SW 1271 (cell line): ENCODE measurements at regions not wholly inside any gene's neighbourhood (a gene's known extent, or its start where the extent isn't known, plus 50 kb on each side); places are given as distances from the start of the nearest gene placed in this dataset.
A peak's percentile ranks its signal among the peaks of the same experiment; 100 is the strongest.

Source experiments
- DNase-seq, 2 experiments: peaks; one replicate each; lab custom pipeline; 2025; lab: John Stamatoyannopoulos, UW

DNA sequence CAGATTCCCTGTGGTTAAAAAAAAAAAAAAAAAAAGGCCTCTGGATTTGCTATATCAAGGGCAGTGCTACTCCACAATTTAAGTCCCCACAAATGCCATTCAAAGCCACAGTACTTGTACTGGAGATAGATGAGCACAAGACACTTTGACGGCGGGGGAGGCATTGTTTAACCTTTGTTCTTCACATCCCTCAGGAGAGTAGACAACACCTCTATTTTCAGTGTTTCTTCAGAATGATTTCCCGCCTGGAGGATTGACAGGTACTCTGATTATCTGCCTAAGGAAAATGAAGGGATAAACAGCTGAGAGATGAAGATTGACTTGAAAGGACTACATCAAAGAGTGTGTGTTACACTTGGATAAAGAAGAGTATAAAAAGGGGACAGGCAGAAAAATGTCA is 58.7 kb downstream of the OTOL1 start:
- DNase-seq: no peak

DNA sequence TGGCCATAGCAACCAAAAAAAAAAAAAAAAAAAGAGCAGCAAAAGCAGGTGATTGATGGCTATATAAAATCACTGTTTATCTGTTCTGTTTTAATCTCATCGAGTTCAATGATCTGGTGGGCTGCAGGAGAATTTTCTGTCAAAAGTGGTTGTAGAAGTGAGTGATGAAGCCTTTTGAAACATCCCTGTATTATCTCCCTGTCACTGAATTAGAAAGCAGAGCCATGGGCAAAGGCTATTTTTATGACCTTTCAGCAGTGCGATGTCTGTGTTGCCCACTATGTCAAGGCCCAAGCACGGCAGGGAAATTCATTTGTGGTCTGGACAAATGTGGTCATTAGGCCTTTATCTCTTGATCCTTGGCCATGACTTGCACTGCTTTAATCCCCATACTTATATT is 59.9 kb downstream of the OTOL1 start:
- DNase-seq: no peak

DNA sequence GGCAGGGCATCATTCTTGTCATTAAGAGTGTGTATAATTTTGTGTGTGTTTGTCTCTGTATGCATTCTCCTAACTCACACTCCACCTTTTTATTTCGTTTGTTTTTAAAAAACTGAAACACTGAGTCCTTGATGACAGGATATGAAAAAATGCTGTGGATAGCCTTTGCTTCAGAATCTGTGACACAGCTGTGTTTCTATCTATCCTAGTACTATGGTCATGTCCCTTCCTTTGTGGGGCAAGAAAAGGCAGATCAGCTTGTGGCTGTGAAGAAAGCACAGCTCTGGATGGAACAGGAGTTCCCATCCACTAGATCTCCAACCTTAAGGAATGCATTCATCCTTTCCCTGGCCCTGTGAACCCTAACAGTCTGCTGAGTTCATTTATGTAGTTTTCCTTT is 60.3 kb downstream of the OTOL1 start:
- no peak for DNase-seq

DNA sequence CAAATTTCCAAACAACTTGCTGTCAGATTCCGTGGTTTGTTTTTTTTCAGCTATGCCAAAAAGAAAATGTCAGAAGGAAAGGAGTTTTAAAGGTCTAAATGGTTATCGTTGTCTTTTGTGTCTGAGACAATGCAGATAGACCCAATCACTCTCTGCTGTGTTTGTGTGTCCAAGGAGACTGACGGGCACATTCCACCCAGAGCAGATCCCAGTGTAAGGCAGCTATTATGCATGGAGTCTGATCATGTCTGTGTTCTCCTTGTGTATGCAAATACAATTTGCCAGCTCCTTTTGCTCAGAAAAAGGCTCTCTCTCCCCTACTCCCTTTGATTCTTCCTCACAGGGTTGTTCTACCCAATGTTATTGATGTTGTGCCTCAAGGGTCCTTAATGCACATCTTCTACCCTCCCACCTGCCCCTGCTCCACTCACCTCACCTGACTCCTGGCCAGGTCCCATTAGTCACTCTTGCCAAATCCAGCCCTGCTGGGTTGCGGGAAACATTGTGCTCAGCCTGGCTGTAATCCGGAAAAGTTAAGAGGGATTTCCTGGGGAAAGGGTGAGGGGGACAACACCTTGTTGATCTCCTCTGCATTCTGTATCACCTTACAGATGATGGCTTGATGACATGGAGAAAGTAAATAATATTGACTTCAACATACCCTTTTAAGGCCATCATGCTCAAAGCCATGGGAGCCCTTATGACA is 61.0 kb downstream of the OTOL1 start:
- no peak for DNase-seq

DNA sequence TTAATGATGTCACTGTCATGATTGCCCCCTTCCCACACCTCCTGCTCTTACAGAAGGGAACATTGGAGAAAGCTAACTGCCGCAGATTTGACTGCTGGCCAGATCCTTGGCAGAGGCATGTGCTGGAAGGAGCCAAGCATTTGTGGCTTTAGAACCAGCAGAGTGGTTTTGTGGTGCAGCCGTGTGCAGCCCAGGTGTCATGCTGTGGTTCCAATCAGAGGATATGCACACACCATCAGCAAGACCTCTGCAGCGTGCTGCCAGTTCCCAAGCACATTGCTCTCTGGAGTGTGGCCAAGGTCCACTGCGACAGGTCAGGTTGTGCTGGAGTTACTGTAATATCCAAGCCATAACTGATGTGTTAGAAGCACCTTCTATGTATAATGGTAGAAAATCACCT is 61.6 kb downstream of the OTOL1 start:
- no peak for DNase-seq

DNA sequence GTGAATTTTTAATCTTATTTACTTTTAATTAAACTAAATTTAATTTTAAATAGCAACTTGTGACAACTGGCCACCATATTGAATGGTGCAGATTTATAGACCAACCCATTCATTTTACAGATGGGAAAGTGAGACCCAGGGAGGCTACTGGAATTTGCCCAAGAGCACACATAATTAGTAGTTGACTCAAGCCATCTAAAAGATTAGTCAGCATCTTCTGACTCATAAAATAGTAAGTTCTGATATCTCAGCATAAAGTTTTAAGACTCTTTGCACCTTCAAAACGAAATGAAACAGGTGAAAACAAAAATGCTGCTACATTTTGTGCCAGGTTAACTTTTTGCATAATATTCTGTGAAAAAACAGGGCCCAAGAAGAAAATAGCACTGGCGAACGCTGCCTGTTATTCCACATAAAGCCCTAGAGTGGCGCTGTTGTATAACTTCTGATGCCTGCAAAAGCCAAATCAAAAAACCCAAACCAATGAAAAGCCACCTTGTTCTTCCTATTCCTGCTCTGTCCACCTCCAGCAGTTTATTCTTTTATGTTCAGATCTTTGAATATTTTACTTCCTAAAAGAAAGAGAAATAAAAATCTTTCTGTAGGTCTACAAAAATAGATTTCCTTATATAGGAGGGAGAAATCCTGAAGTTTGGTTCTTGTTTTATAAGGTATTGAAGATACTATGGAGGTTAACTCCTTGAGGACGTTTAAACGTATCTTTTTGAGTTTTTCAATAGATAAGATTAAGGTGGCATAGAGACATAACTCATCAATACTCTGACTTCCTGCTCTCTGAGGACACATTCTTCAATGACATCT is 62.8 kb downstream of the OTOL1 start:
- peak in 1 of 2 experiments; percentile 64 for DNase-seq

DNA sequence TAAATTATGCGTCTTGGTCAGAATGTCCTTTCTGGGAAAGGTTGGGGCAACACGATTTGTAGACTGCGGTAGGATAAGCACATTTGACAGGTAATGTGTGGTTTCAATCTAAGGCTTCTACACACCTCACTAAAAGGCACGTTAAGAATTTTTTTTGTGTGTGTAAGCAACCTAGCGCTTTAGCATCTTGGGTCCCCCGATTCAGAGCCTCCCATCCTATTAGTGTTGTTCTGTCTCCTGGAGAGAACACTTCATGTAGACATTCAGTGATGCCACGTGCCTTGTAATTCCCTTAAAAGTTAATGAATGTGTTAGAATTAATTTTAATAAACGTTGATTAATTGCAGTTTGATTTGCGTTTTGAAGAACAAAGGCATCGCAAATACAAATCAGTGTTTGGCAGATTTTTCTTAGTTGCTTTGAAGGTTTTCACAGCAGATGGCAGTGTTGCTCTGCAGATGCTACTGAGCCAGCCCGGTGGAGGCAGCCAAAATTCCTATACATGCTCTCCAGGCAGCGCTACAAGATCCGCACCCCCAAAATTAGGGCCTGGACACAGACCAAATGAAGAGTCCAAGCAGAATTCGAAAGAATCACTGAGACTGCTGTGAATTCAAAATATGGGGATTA is 63.5 kb downstream of the OTOL1 start:
- peak in 1 of 2 experiments; percentile 24 for DNase-seq

DNA sequence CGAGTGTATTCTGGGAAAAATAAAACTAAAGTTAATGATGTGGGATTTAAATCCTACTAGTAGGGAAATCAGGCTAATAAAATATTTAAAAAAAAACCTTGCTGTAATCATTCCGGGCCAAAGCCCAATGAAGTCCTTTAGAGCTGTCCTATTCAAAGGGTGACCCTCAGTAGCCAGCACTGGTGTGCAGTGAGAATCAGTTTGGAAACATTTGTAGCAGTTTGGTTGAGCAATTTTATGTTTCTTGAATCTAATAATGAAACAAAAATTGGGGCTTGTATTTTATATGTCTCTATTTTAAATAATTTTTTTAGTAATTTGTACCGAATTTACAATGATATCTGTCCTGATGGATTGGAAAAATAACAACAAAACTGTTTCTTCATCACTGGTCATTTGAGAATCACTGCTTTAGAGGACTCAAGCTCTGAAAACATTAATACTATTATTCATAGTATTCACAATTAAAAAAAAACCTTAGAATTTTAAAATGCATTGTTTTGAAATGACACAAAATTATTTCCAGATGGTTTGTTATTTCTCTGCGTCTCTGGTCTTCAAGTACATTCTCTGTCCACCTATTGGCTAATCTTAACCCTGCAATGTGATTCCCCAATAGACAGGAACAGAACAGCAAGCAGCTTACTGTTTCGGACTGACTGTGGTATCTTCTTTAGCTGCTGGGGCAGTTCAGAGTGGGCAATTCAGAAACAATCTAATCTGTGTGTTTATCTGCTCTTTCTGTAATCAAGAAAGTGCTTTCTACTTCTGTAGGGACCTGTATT is 71.2 kb downstream of the OTOL1 start:
- no peak for DNase-seq

DNA sequence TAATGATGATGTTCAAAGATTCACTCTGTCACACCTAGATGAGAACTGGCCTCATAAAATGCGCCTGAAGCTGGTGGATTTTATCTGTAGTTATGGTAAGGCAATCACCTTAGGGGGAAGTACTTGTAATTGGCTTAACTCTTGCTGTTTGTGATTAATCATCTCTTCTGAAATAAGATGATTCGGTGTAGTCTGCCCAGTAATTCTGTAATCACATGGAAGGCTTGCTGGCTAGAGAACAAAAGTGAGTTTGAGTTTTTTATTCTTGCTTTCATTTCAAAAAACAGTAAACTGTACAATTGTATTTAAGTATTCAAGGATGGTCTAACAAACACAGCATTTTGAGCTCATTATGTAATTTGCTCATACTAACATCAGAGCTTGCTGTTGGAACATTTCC is 72.1 kb downstream of the OTOL1 start:
- DNase-seq: no peak

DNA sequence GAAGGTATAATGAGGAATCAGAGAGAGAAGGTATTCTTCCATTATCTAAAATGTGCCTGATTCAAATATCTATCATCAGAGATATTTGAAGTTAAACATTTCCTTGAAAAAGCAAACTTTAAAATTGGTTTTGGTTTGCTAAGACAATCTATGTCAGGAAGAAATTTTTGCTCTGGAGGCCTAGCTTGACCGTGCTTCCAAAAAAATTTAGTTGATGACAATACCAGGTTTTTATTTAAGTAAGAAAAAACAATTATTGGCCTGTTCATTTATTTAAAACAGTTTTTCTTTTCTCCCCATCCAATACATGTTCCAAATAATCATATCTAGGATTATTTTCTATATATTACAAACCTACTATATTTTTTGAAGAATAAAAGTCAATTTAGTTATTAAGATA is 75.3 kb downstream of the OTOL1 start:
- DNase-seq: no peak

DNA sequence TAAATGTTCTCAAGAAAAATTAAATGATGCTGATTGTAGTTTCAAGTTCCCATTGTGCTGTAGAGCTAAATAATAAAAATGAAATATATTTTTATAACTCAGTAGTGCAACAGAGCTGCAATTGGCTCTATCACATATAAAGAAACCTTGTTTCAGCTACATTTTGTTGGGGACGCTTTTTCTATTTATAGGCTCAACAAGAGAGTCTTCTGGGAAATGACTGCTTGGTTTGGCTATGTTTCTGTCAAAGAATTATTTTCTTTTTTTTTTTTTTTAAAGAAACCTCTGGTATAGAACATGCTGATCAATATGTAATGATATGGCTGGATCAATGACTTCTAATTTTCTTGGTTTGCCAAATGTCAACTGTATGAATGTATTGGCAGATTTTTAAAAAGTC is 76.5 kb downstream of the OTOL1 start:
- no peak for DNase-seq

DNA sequence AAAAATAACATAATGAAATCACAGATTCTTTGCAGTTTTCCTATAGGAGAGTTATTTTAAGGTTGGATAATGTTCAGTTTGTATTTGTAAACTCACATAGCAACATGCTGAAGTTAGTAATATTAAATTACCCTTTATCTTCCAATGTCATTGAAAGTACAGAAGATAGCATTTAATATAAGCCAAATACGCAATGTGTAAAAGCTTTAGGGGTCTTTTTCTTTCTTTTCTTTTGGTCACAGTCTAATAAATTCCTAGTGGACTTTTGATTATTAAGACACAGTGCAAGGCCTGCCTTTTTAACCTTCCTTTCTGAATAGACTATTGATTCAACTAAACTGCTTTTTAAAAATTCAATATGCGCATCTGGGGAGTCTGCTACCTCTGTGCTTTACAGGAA is 79.3 kb downstream of the OTOL1 start:
- no peak for DNase-seq

DNA sequence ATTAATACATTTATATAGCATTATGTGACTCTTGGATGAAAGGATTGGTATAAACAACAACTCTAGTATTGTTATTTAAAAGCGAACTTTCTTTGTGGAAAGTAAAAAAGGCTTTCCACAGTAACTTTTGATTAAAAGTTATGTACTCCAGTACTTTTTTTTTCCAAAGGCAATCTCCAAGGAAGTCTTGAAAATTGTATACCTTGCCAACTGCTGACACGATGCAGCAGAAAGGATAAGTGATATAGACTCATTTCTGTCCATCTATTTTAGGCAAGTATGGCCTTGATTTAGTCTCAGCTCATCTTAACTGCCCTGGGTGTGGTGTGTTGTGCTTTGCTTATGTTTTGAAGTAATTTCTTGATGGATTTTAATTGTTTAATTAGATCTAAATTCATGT is 79.7 kb downstream of the OTOL1 start:
- DNase-seq: no peak

DNA sequence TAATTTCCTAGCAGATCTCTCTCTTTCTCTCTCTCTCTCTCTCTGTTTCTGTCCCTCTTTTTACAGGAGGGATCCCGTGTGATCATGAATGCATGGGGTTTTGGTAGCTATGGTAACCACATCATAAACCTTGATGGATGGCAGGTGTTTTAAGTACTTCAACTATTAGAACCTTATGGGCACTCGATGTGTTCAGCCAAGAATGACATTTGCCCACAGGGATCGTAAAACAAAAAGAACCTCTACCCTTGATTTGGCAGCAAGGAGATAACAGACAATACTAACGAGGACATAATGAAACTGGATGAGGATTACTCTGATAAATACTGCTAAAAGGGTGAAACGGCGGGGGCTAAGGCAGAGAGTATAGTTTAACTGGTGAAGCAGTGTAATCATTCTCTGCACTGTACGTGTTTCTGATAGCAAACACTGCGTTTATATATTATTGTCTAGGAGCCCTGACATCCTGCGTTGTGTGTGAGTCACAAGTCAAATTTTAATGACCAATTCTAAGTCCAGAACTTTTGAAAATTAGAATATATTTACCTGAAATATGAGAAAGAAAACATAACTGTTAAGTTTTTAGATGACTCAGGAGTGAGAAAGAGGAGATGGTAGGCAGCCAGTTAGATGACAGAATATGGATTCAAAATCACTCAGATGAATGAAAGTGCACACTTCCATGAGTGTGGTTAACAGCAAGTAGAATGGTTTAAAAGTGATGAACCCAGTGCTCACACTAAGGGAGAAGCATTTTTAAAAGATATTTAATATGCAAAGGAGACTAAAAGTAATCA is 80.3 kb downstream of the OTOL1 start:
- no peak for DNase-seq

DNA sequence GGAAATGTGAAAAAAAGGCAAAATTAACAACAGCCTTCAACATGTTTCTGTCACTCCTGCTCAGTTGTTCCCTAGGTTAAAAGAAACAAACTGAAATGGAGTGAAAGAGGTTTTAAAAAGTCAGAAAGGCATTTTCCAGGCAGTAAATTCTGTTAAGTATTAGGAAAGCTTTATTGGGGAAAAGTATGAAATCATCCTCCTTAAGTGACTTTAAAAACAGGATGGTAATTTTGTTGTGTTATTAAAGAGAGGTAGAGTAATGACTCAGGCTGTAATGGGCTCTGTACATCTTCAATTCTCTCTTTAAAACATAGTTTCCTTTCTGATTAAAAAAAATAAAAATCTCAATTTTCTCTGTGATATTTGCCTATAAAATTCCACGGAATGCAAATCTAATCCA is 81.1 kb downstream of the OTOL1 start:
- no peak for DNase-seq

DNA sequence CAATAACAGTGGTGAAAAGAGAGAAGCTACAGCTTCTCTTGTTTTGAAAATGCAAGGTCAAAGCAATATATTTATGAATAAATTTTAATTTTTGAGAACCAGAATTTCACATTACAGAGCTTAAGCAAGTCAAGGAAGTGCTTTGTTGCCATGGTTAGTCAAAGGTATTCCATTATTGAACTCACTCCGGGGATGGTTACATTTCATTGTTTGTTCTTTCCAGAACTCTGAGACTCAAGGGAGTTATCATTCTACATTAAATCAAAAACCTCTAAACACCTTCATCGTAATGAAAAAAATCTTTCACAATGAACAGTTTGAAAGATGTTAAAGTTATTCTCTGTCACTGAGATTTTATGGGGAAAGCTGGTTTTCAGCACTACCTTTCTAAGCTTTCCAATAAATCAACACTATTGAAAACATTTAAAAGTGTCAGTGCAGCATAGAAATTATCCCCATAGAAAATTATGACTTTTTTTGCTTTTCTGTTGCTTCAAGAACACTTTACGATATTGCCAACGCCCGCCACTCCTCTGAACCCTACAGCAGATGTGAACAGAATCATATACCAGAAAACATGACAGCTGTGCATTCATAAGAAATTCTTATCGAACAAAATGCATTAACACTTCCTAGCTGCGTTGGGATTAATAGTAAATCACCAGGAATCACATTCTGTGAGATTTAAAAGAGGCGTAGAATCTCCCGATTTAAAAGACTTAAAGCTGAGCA is 83.0 kb downstream of the OTOL1 start:
- no peak for DNase-seq

DNA sequence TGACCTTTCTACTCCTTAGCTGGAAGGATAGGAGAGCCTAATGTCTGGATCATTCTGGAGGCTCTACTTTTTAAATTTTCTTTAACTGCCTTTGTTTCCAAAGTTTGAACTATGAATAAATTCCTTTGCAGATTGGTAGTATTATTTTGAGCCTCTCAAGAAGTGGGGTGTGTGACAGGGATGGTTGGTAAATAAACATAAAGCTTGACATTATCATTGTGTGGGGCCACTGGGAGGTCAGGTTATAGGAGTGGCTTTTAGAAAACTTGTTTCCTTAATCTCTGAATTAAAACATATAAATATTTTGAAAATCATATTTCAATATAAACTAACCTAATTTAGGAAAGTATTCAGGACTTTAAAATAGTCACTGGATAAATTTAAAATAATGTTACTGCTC is 89.3 kb downstream of the OTOL1 start:
- no peak for DNase-seq

DNA sequence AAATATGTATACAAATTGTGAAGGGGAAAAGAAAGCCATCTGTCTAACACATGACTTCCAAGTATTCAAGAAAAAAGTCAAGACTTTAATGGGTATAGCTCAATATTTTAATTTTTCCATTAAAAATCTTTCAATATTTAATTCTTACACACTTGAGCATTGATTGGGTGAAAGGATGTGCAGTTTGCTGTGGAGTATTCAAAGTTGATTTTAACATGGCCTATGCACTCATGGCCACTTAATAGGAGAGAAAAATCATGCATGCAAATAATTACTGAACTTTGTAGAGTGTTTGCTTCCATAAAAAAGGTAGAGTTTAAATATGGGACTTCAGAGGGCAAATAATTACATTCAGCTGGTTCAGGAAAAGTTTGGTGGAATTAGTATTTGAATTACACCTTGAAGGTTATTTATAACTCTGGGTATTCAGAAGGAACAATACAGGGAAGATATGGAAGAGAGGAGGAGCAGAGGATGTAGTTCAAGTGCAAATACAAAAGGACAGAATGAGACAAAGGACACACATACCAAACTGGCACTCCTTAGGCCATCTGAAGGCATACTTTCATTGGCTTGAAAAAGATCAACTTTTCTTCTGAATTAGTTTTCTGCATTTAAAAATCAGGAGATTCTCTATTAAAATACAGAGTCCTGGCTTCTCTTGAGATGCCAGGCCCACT is 90.1 kb downstream of the OTOL1 start:
- no peak for DNase-seq

DNA sequence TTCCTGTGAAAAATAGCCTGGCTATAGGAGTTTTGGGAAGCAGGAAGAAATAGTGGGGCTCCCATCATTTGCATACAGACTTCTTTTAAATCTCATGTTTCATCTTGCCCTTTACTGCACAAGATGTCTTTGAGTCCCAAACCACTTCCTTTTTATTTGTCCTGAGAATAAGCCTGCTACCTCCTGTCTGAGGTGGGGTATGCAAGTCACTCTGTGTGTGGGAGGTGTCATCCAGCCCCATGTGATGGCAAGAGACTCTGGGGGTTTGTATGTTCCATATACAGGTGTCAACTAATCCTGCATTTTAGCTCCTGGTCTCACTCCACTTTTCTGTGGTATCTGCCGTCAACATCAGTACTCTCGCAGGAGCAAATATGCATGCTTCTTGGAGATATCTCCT is 102.0 kb downstream of the OTOL1 start:
- DNase-seq: no peak

DNA sequence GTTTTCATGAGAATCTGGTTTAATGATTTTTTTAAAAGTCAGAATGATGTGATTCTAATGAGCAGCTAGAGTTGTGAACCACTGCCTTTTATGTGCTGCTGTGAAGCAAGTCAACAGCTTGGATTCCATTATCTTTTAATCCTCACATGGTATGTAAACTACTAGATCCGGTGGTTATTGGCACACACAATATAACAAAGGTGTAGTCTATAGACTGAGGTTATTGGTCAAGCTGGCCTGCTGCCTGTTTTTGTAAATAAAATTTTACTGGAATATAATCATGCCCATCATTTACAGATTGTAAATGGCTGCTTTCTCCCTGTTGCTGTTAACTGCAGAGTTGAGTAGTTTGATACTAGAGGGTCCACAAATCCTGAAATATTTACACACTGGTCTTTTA is 103.1 kb downstream of the OTOL1 start:
- no peak for DNase-seq
